HG02642 (cell line): ENCODE measurements at regions not wholly inside any gene's neighbourhood (a gene's known extent, or its start where the extent isn't known, plus 50 kb on each side); places are given as distances from the start of the nearest gene placed in this dataset.
A peak's percentile ranks its signal among the peaks of the same experiment; 100 is the strongest.
"Not testable (repeated sequence)": the region's sequence is repeated elsewhere in the genome, so short reads cannot be mapped to it uniquely, and the experiment has no call there.

Source experiments
- ATAC-seq: cut with Tn5 transposase; IDR thresholded peaks from one replicate; pipeline ENCODE4 v1.9.1; 2021; ENCODE audit warnings: mild to moderate bottlenecking; ENCODE audit not compliant: unreplicated experiment, poor library complexity

GRCh38 chr4:86521373-86521969, 72.6 kb upstream of the PTPN13 start:
- ATAC-seq: no peak

- no peak for ATAC-seq
Measured at GRCh38 chr4:86522349-86522748, 71.8 kb upstream of the PTPN13 start.

- no peak for ATAC-seq
Measured at GRCh38 chr4:86523333-86523732, 70.8 kb upstream of the PTPN13 start.

- not testable (repeated sequence) for ATAC-seq
Measured at GRCh38 chr4:86527713-86528112, 66.4 kb upstream of the PTPN13 start.

DNA sequence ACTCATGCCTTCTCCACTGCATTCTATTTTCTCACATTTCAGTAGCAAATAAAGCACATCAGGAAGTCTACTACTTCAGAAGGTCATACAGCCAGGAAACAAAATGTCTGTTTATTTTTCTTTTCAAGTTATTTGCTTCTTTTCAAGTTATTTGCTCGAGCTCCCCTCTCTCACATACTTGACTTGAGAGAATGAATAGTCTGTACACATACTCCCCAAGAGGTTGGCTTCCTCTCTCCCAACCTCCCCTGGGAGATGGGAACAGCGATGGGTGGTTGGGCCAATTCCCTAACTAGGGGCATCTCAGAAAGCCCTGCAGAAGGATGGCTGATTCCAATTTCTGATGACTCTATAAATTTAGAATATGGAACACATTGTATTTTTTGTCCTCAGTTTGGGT, 64.7 kb upstream of the PTPN13 start:
- ATAC-seq: no peak

GRCh38 chr4:86530183-86530582, 63.9 kb upstream of the PTPN13 start:
- peak; percentile 69 for ATAC-seq

GRCh38 chr4:86531440-86531839, 62.7 kb upstream of the PTPN13 start:
- no peak for ATAC-seq

GRCh38 chr4:86532851-86533250, 61.3 kb upstream of the PTPN13 start:
- ATAC-seq: no peak

DNA sequence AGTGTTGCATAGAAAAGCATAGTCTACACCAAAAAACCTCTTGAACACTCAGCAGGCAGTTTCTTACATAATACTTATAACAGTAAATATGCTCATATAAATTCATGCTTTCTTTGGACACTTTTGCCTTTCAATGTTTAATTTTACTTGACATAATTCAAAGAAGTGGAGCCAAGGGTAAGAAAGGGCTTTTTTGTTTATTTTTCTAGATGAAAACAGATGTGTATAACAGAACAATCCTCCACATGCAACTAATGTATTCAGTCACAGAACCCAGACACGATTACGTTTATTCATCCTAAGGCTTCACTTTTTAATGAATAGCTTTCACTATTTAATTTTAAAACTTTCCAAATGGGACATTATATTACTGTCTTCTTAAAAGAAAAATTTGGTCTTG, 58.0 kb upstream of the PTPN13 start:
- ATAC-seq: no peak

DNA sequence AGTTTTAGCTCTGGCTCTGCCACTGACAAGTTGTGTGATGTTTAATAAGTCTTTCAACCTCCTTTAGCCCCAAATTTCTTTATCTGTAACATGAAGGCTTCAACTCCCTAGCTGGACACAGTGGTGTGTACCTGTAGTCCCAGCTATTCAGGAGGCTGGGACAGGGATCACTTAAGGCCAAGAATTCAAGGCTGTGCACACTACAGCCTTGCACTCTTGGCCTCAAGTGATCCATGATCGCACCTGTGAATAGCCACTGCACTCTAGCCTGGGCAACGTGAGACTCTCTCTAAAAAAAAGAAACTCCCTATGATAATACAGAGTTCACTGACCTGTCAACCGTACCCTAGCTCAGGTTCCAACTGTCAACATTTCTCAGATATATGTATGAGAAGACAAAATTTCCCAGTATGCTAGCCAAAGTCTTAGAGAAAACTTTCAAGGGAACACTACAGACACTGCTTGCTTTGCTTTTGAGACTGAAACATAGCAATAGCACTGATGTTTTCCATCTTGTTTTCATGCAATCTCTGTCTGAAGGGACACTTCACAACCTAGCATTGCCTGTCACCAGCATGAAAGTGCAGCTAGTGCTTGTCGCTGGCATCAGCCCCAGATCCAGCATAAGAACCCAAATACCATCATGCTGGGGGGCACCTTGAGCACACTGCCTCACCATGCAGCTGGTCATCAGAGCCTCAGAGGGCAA, 51.6 kb upstream of the PTPN13 start:
- no peak for ATAC-seq

GRCh38 chr4:86543080-86543479, 51.0 kb upstream of the PTPN13 start:
- no peak for ATAC-seq

- ATAC-seq: no peak
Measured at GRCh38 chr4:86543560-86544309, 50.4 kb upstream of the PTPN13 start.

- ATAC-seq: peak; percentile 77
Measured at GRCh38 chr4:86544310-86544966, 49.7 kb upstream of the PTPN13 start.
